ENCODE measurements at regions not wholly inside any gene's neighbourhood (a gene's known extent, or its start where the extent isn't known, plus 50 kb on each side); places are given as distances from the start of the nearest gene placed in this dataset.
"Not testable (repeated sequence)": the region's sequence is repeated elsewhere in the genome, so short reads cannot be mapped to it uniquely, and the experiment has no call there.

DNA sequence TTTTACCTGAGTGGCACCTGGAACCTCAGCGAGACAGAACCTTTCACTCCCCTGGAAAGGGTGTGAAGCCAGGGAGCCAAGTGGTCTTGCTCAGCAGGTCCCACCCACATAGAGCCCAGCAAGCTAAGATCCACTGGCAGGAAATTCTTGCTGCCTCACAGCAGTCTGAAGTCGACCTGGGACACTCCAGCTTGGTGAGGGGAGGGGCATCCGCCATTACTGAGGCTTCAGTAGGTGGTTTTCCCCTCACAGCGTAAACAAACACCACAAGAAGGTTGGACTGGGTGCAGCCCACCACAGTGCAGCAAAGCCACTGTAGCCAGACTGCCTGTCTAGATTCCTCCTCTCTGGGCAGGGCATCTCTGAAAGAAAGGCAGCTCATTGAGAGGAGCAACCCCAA lies 134.7 kb upstream of the RSPO3 start:
- POLR2A ChIA-PET = no interaction called here
- BruUV-seq (replicated peaks) = no TSS peak
- Histone ChIP-seq H3K36me3 (ENCODE audit: control insufficient read depth, insufficient read depth, low read length) (no peaks in the 10 kb centered on the region), H3K9me3 (peaks cover 6% of the 10 kb centered on the region; the same call in 1 of the 2 replicates), H3K27me3 (replicated peaks; ENCODE audit: control insufficient read depth, insufficient read depth, low read length) (no peaks in the 10 kb centered on the region), H3K4me1 (0 out of 2 replicates have a peak, but pooled peaks cover 3% of the 10 kb centered on the region), H3K4me3 (ENCODE audit: low read depth, low read length) (no peak overlapping the region)
- intact Hi-C loops (cut with micrococcal nuclease; ENCODE audit: unreplicated experiment) = no loop called here
- Mint-ChIP-seq H3K4me3 (ENCODE audit: unreplicated experiment) (no peak overlapping the region), H3K4me1 (ENCODE audit: low read depth, unreplicated experiment) (no peaks in the 10 kb centered on the region), H3K9me3 (ENCODE audit: unreplicated experiment) (peaks cover 20% of the 10 kb centered on the region), H3K27me3 (ENCODE audit: insufficient read depth, unreplicated experiment) (no peaks in the 10 kb centered on the region), H3K36me3 (ENCODE audit: insufficient read depth, unreplicated experiment) (no peaks in the 10 kb centered on the region), H3K27ac (ENCODE audit: unreplicated experiment) (no peak overlapping the region)
- CTCF ChIA-PET = no interaction called here
- DNase-seq = no peak
- TF ChIP-seq CTCF (IDR thresholded peaks at IDR 0.05; ENCODE audit: insufficient read depth in 1 of 2, low read depth in 1 of 2, low read length in 1 of 2, severe bottlenecking in 1 of 2, unreplicated experiment in 1 of 2) = no peak

DNA sequence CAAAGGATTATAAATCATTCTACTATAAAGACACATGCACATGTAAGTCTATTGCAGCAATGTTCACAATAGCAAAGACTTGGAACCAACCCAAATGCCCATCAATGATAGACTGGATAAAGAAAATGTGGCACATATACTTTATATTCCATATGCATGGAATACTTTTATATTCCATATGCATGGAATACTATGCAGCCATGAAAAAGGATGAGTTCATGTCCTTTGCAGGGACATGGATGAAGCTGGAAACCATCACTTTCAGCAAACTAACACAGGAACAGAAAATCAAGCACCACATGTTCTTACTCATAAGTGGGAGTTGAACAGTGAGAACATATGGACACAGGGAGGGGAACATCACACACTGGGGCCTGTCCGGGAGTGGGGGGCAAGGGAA lies 130.3 kb upstream of the RSPO3 start:
- H3K27me3 ChIP-seq (replicated peaks; ENCODE audit: control insufficient read depth, insufficient read depth, low read length); BruUV-seq (replicated peaks); H3K9me3 ChIP-seq; H3K4me3 ChIP-seq (ENCODE audit: low read depth, low read length); DNase-seq; H3K36me3 ChIP-seq (ENCODE audit: control insufficient read depth, insufficient read depth, low read length); CTCF ChIA-PET; H3K4me3 Mint-ChIP-seq (ENCODE audit: unreplicated experiment); H3K4me1 ChIP-seq; intact Hi-C loops (cut with micrococcal nuclease; ENCODE audit: unreplicated experiment); H3K4me1 Mint-ChIP-seq (ENCODE audit: low read depth, unreplicated experiment); H3K27ac Mint-ChIP-seq (ENCODE audit: unreplicated experiment); POLR2A ChIA-PET; H3K36me3 Mint-ChIP-seq (ENCODE audit: insufficient read depth, unreplicated experiment); H3K27me3 Mint-ChIP-seq (ENCODE audit: insufficient read depth, unreplicated experiment): not testable (repeated sequence)
- peaks cover 18% of the 10 kb centered on the region for H3K9me3 Mint-ChIP-seq (ENCODE audit: unreplicated experiment)

- intact Hi-C loops (cut with micrococcal nuclease; ENCODE audit: unreplicated experiment) = no loop called here
- Mint-ChIP-seq H3K4me1 (ENCODE audit: low read depth, unreplicated experiment) (peaks cover 26% of the 10 kb centered on the region), H3K4me3 (ENCODE audit: unreplicated experiment) (no peak overlapping the region), H3K9me3 (ENCODE audit: unreplicated experiment) (peaks cover 21% of the 10 kb centered on the region), H3K27me3 (ENCODE audit: insufficient read depth, unreplicated experiment) (no peaks in the 10 kb centered on the region), H3K27ac (ENCODE audit: unreplicated experiment) (no peak overlapping the region), H3K36me3 (ENCODE audit: insufficient read depth, unreplicated experiment) (no peaks in the 10 kb centered on the region)
- Histone ChIP-seq H3K9me3 (no peaks in the 10 kb centered on the region), H3K36me3 (ENCODE audit: control insufficient read depth, insufficient read depth, low read length) (no peaks in the 10 kb centered on the region), H3K27me3 (replicated peaks; ENCODE audit: control insufficient read depth, insufficient read depth, low read length) (no peaks in the 10 kb centered on the region), H3K4me3 (ENCODE audit: low read depth, low read length) (no peak overlapping the region), H3K4me1 (peaks cover 31% of the 10 kb centered on the region)
- CTCF ChIA-PET = no interaction called here
- BruUV-seq (replicated peaks) = no TSS peak
- POLR2A ChIA-PET = interaction anchor here (0.6 kb wide), 1 partner anchor 22 kb away, joined by 3 read pairs; no protein-coding TSS in a partner anchor
- DNase-seq = no peak
- TF ChIP-seq CTCF (IDR thresholded peaks at IDR 0.05; ENCODE audit: insufficient read depth in 1 of 2, low read depth in 1 of 2, low read length in 1 of 2, severe bottlenecking in 1 of 2, unreplicated experiment in 1 of 2) = no peak
These were observed 117.8 kb upstream of the RSPO3 start for GRCh38 chr6:127000631-127001030.

- H3K27ac Mint-ChIP-seq (ENCODE audit: unreplicated experiment) = no peak overlapping the region
- BruUV-seq (replicated peaks) = no TSS peak
- H3K4me1 Mint-ChIP-seq (ENCODE audit: low read depth, unreplicated experiment) = peaks cover 28% of the 10 kb centered on the region
- Histone ChIP-seq H3K9me3 (no peaks in the 10 kb centered on the region), H3K27me3 (replicated peaks; ENCODE audit: control insufficient read depth, insufficient read depth, low read length) (no peaks in the 10 kb centered on the region), H3K4me3 (ENCODE audit: low read depth, low read length) (no peak overlapping the region), H3K4me1 (peaks cover 28% of the 10 kb centered on the region), H3K36me3 (ENCODE audit: control insufficient read depth, insufficient read depth, low read length) (no peaks in the 10 kb centered on the region)
- no peaks in the 10 kb centered on the region for H3K36me3 Mint-ChIP-seq (ENCODE audit: insufficient read depth, unreplicated experiment)
- ChIA-PET CTCF (no interaction called here), POLR2A (no interaction called here)
- peaks cover 19% of the 10 kb centered on the region for H3K9me3 Mint-ChIP-seq (ENCODE audit: unreplicated experiment)
- no peak for TF ChIP-seq CTCF (IDR thresholded peaks at IDR 0.05; ENCODE audit: insufficient read depth in 1 of 2, low read depth in 1 of 2, low read length in 1 of 2, severe bottlenecking in 1 of 2, unreplicated experiment in 1 of 2)
- H3K4me3 Mint-ChIP-seq (ENCODE audit: unreplicated experiment) = no peak overlapping the region
- intact Hi-C loops (cut with micrococcal nuclease; ENCODE audit: unreplicated experiment) = loop anchor here (1.0 kb wide), 1 partner anchor 9 kb away; no protein-coding TSS in a partner anchor
- H3K27me3 Mint-ChIP-seq (ENCODE audit: insufficient read depth, unreplicated experiment) = no peaks in the 10 kb centered on the region
- DNase-seq = no peak
These were observed 104.6 kb upstream of the RSPO3 start for GRCh38 chr6:127013865-127014264.

All from Caco-2 (cell line).